H1 (cell line): ENCODE measurements at regions not wholly inside any gene's neighbourhood (a gene's known extent, or its start where the extent isn't known, plus 50 kb on each side); places are given as distances from the start of the nearest gene placed in this dataset.

ENCODE experiments used
- CTCF ChIA-PET: fragments of 300-600 bp; sonication (Branson Sonifier 250); formaldehyde crosslinking; loops from one replicate; lab custom pipeline; 2021; ENCODE audit not compliant: partially characterized antibody; lab: Charles Lee
- POLR2A ChIA-PET: fragments of 300-600 bp; sonication (Branson Sonifier 250); formaldehyde crosslinking; loops from one replicate; lab custom pipeline; 2021; ENCODE audit warnings: inconsistent platforms; ENCODE audit not compliant: partially characterized antibody; lab: Charles Lee
- DNase-seq, 2 experiments: peaks; one replicate each; pipeline versions ENCODE4 v3.0.0 to v3.0.0-alpha.2; 2010 to 2022; ENCODE audit warnings: low spot score in 2 of 2, low read depth in 1 of 2, mixed read lengths in 1 of 2
- FAIRE-seq: peaks from 2 replicates; lab custom pipeline; 2011; peaks lifted over from hg19 to GRCh38; lab: Jason Lieb, UNC
- H2AFZ ChIP-seq: 2 replicates; pipeline ENCODE4 v1.8.1; 2012; ENCODE audit warnings: low read length, inconsistent platforms
- H2AK5ac ChIP-seq: 2 replicates; pipeline ENCODE4 v1.6.1; 2013; ENCODE audit warnings: low read depth, low read length
- H2BK120ac ChIP-seq: replicated peaks from 2 replicates; pipeline ENCODE3; 2013; ENCODE audit warnings: low read depth, low read length, inconsistent platforms
- H2BK12ac ChIP-seq: 2 replicates; pipeline ENCODE4 v1.6.1; 2013; ENCODE audit warnings: low read depth, low read length
- H2BK15ac ChIP-seq: 2 replicates; pipeline ENCODE4 v1.6.1; 2013; ENCODE audit warnings: low read length
- H2BK20ac ChIP-seq: 2 replicates; pipeline ENCODE4 v1.6.1; 2013; ENCODE audit warnings: low read length
- H2BK5ac ChIP-seq: 2 replicates; pipeline ENCODE4 v1.6.1; 2013; ENCODE audit warnings: low read depth, low read length
- H3K14ac ChIP-seq: 2 replicates; pipeline ENCODE4 v1.6.1; 2013; ENCODE audit warnings: inconsistent platforms; ENCODE audit not compliant: insufficient read length
- H3K18ac ChIP-seq: 2 replicates; pipeline ENCODE4 v1.6.1; 2013; ENCODE audit warnings: low read length; ENCODE audit errors: extremely low read depth
- H3K23ac ChIP-seq: 2 replicates; pipeline ENCODE4 v1.6.1; 2013; ENCODE audit warnings: inconsistent platforms; ENCODE audit not compliant: insufficient read length
- H3K23me2 ChIP-seq: 2 replicates; pipeline ENCODE4 v1.6.1; 2013; ENCODE audit warnings: low read depth, low read length
- H3K27ac ChIP-seq: 2 replicates; pipeline ENCODE4 v1.6.1; 2011; ENCODE audit warnings: low read depth, low read length, inconsistent platforms
- H3K27me3 ChIP-seq, 4 experiments: replicated peaks in 1 of 4; 1 replicate in 1 of 4; 2 replicates in 3 of 4; pipeline versions ENCODE4 v1.6.1 to v1.8.1; 2011 to 2013; ENCODE audit warnings: low read length in 3 of 4, mild to moderate bottlenecking in 3 of 4, inconsistent platforms in 2 of 4, mixed read lengths in 2 of 4, moderate library complexity in 1 of 4; ENCODE audit not compliant: control insufficient read depth in 3 of 4, insufficient read depth in 3 of 4; ENCODE audit errors: extremely low read depth in 1 of 4
- H3K36me3 ChIP-seq, 4 experiments: 2 replicates each; pipeline versions ENCODE4 v1.6.1 to v1.8.1; 2011 to 2013; ENCODE audit warnings: mild to moderate bottlenecking in 4 of 4, low read length in 3 of 4, moderate library complexity in 2 of 4, control low read depth in 1 of 4, inconsistent platforms in 1 of 4; ENCODE audit not compliant: insufficient read depth in 4 of 4, control insufficient read depth in 2 of 4
- H3K4ac ChIP-seq: replicated peaks from 2 replicates; pipeline ENCODE3; 2013; ENCODE audit warnings: low read length, low read depth, mixed read lengths, inconsistent platforms; ENCODE audit not compliant: insufficient read length
- H3K4me1 ChIP-seq, 4 experiments: replicated peaks in 1 of 4; 1 replicate in 1 of 4; 2 replicates in 3 of 4; pipeline versions ENCODE4 v1.6.1 to v1.8.1; 2011 to 2013; ENCODE audit warnings: low read length in 3 of 4, inconsistent platforms in 2 of 4, mixed read lengths in 1 of 4; ENCODE audit not compliant: insufficient read depth in 4 of 4, control insufficient read depth in 3 of 4
- H3K4me2 ChIP-seq, 2 experiments: 2 replicates each; pipeline versions ENCODE4 v1.6.1 to v1.8.1; 2011 to 2013; ENCODE audit warnings: low read depth in 2 of 2, low read length in 2 of 2, control low read depth in 1 of 2, inconsistent platforms in 1 of 2, mild to moderate bottlenecking in 1 of 2; ENCODE audit not compliant: insufficient read depth in 1 of 2
- H3K4me3 ChIP-seq, 4 experiments: fragments of 200-600, 300-600 bp in 1 of 4; sonication (generic), shearing (Covaris generic), sonication (Bioruptor Twin) in 1 of 4; 2 replicates each; pipeline versions ENCODE4 v1.5.1 to v1.8.1; 2011 to 2016; ENCODE audit warnings: low read length in 4 of 4, low read depth in 3 of 4, control low read depth in 2 of 4, inconsistent platforms in 2 of 4, mild to moderate bottlenecking in 2 of 4, mixed read lengths in 1 of 4, moderate library complexity in 1 of 4; ENCODE audit not compliant: insufficient read depth in 2 of 4; ENCODE audit errors: extremely low read depth in 1 of 4
- H3K56ac ChIP-seq: replicated peaks from 2 replicates; pipeline ENCODE3; 2013; ENCODE audit warnings: low read depth, mild to moderate bottlenecking, mixed read lengths, low read length, inconsistent platforms; ENCODE audit not compliant: insufficient read length
- H3K79me1 ChIP-seq: 2 replicates; pipeline ENCODE4 v1.6.1; 2013; ENCODE audit warnings: low read depth, low read length, control low read depth
- H3K79me2 ChIP-seq, 2 experiments: 2 replicates each; pipeline versions ENCODE4 v1.6.1 to v1.8.1; 2012 to 2013; ENCODE audit warnings: low read length in 2 of 2, mild to moderate bottlenecking in 2 of 2, inconsistent platforms in 1 of 2; ENCODE audit not compliant: insufficient read depth in 2 of 2, control insufficient read depth in 1 of 2
- H3K9ac ChIP-seq, 4 experiments: replicated peaks in 1 of 4; 1 replicate in 1 of 4; 2 replicates in 3 of 4; pipeline versions ENCODE4 v1.6.1 to v1.8.1; 2011 to 2013; ENCODE audit warnings: low read depth in 3 of 4, low read length in 3 of 4, control low read depth in 2 of 4, mild to moderate bottlenecking in 2 of 4, moderate library complexity in 2 of 4, inconsistent platforms in 1 of 4; ENCODE audit errors: extremely low read depth in 1 of 4
- H3K9me3 ChIP-seq, 2 experiments: 2 replicates each; pipeline versions ENCODE4 v1.6.1 to v1.8.1; 2012 to 2013; ENCODE audit warnings: mild to moderate bottlenecking in 2 of 2, moderate library complexity in 2 of 2, control low read depth in 1 of 2, inconsistent platforms in 1 of 2, low read depth in 1 of 2, low read length in 1 of 2, mixed read lengths in 1 of 2; ENCODE audit not compliant: insufficient read depth in 2 of 2
- H4K20me1 ChIP-seq, 2 experiments: replicated peaks in 1 of 2; 2 replicates each; pipeline versions ENCODE3 to v1.8.1; 2011 to 2013; ENCODE audit warnings: inconsistent platforms in 2 of 2, low read length in 2 of 2, mild to moderate bottlenecking in 1 of 2; ENCODE audit not compliant: insufficient read depth in 2 of 2, control insufficient read depth in 1 of 2
- H4K5ac ChIP-seq: 2 replicates; pipeline ENCODE4 v1.6.1; 2013; ENCODE audit warnings: low read length, low read depth, mixed read lengths, inconsistent platforms; ENCODE audit not compliant: insufficient read length
- H4K8ac ChIP-seq: 2 replicates; pipeline ENCODE4 v1.8.0; 2013; ENCODE audit warnings: mild to moderate bottlenecking, moderate library complexity, low read length, inconsistent platforms; ENCODE audit not compliant: insufficient read depth; ENCODE audit errors: extremely low read depth
- H4K91ac ChIP-seq: replicated peaks from 2 replicates; pipeline ENCODE3; 2013; ENCODE audit warnings: low read length, mixed read lengths, inconsistent platforms; ENCODE audit not compliant: insufficient read length
- EP300 ChIP-seq, 2 experiments: IDR thresholded peaks; 1 replicate in 1 of 2; 2 replicates in 1 of 2; pipeline ENCODE4 v1.6.1; 2011 to 2012; ENCODE audit warnings: low read depth in 2 of 2, low read length in 2 of 2, mild to moderate bottlenecking in 2 of 2, borderline replicate concordance in 1 of 2, inconsistent platforms in 1 of 2, moderate library complexity in 1 of 2
- SAP30 ChIP-seq: fragments of 300-600 bp; sonication (generic); IDR thresholded peaks from 2 replicates; pipeline ENCODE4 v1.7.1; 2012; ENCODE audit warnings: low read length, moderate library complexity, mild to moderate bottlenecking, inconsistent platforms; ENCODE audit not compliant: insufficient read depth, insufficient replicate concordance
- SIRT6 ChIP-seq: IDR thresholded peaks from one replicate; pipeline ENCODE4 v1.7.1; 2012; ENCODE audit warnings: low read length, inconsistent platforms
- YY1 ChIP-seq: IDR thresholded peaks from 2 replicates; pipeline ENCODE4 v1.6.1; 2011; ENCODE audit warnings: low read depth, mild to moderate bottlenecking, low read length
- TF ChIP-seq, protein P1 (sequence below): IDR thresholded peaks from 2 replicates; pipeline ENCODE4 v1.6.1; 2011; ENCODE audit warnings: low read depth, mild to moderate bottlenecking, low read length; ENCODE audit not compliant: insufficient read depth
- TF ChIP-seq, protein P2 (sequence below), 3 experiments: IDR thresholded peaks; 1 replicate in 2 of 3; 2 replicates in 1 of 3; pipeline versions ENCODE4 v1.5.1 to v1.6.1; 2011; ENCODE audit warnings: low read length in 3 of 3, mild to moderate bottlenecking in 3 of 3, inconsistent platforms in 2 of 3, low read depth in 1 of 3, moderate library complexity in 1 of 3; ENCODE audit not compliant: insufficient read depth in 1 of 3; ENCODE audit errors: control extremely low read depth in 1 of 3

DNA sequence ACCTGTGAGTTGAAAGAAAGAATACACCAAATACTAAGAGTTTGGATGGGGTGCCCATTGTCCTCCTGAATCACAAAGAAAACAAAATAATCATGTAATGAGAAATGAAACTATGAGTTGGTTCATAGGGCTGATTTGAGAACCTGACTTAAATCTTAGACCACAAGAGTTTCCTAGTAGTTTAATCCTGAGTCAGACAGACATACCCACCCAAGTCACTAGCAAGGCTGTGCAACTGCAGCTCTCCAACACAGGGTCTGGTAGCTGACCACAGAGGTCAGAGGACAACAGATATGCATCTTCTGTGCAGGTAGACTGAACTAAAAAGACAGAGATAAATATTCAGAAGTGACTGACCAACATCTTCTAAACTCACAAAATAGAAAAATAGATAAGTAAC, 296.3 kb upstream of the TMCO5A start:
- no peaks in the 10 kb centered on the region for H4K20me1 ChIP-seq
- H3K4me2 ChIP-seq = no peak overlapping the region
- H3K4ac ChIP-seq = no peak overlapping the region
- DNase-seq = no peak
- H4K8ac ChIP-seq = no peak overlapping the region; the same call in 1 of the 2 replicates
- H3K27me3 ChIP-seq = no peaks in the 10 kb centered on the region
- POLR2A ChIA-PET = no interaction called here
- no peak overlapping the region for H2BK12ac ChIP-seq
- no peak overlapping the region for H3K56ac ChIP-seq
- no peak overlapping the region for H3K18ac ChIP-seq
- no peaks in the 10 kb centered on the region for H3K79me1 ChIP-seq
- H2BK5ac ChIP-seq = no peak overlapping the region
- no peak overlapping the region for H3K9ac ChIP-seq
- H3K23me2 ChIP-seq = no peaks in the 10 kb centered on the region
- TF ChIP-seq, protein P1, sequence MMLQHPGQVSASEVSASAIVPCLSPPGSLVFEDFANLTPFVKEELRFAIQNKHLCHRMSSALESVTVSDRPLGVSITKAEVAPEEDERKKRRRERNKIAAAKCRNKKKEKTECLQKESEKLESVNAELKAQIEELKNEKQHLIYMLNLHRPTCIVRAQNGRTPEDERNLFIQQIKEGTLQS = no peak
- TF ChIP-seq EP300 (IDR thresholded peaks at IDR 0.05; ENCODE audit: borderline replicate concordance in 1 of 2, low read depth in 2 of 2, low read length in 2 of 2) = no peak
- TF ChIP-seq, protein P2, sequence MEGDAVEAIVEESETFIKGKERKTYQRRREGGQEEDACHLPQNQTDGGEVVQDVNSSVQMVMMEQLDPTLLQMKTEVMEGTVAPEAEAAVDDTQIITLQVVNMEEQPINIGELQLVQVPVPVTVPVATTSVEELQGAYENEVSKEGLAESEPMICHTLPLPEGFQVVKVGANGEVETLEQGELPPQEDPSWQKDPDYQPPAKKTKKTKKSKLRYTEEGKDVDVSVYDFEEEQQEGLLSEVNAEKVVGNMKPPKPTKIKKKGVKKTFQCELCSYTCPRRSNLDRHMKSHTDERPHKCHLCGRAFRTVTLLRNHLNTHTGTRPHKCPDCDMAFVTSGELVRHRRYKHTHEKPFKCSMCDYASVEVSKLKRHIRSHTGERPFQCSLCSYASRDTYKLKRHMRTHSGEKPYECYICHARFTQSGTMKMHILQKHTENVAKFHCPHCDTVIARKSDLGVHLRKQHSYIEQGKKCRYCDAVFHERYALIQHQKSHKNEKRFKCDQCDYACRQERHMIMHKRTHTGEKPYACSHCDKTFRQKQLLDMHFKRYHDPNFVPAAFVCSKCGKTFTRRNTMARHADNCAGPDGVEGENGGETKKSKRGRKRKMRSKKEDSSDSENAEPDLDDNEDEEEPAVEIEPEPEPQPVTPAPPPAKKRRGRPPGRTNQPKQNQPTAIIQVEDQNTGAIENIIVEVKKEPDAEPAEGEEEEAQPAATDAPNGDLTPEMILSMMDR (IDR thresholded peaks at IDR 0.05; ENCODE audit: control extremely low read depth in 1 of 3, insufficient read depth in 1 of 3, low read depth in 1 of 3, low read length in 3 of 3) = no peak
- no peak for TF ChIP-seq SIRT6
- TF ChIP-seq SAP30 = no peak
- no peak for TF ChIP-seq YY1
- TF ChIP-seq, all 59 proteins: peak for 0
- H2BK120ac ChIP-seq = no peak overlapping the region
- no peak overlapping the region for H3K14ac ChIP-seq
- no peak overlapping the region for H3K4me3 ChIP-seq
- no peak overlapping the region for H2AK5ac ChIP-seq
- no peak overlapping the region for H4K5ac ChIP-seq
- H3K4me1 ChIP-seq = no peaks in the 10 kb centered on the region
- H3K23ac ChIP-seq = no peak overlapping the region
- no peak overlapping the region for H2BK15ac ChIP-seq
- H3K79me2 ChIP-seq = no peaks in the 10 kb centered on the region
- FAIRE-seq = no peak
- H3K27ac ChIP-seq = no peak overlapping the region
- no peak overlapping the region for H4K91ac ChIP-seq
- H2AFZ ChIP-seq = no peak overlapping the region
- H3K36me3 ChIP-seq = no peaks in the 10 kb centered on the region
- no peak overlapping the region for H2BK20ac ChIP-seq
- CTCF ChIA-PET = no interaction called here
- no peaks in the 10 kb centered on the region for H3K9me3 ChIP-seq
